A549 (cell line): ENCODE measurements at regions not wholly inside any gene's neighbourhood (a gene's known extent, or its start where the extent isn't known, plus 50 kb on each side); places are given as distances from the start of the nearest gene placed in this dataset.

Source experiments
- ATAC-seq, 2 experiments: fragments of 200-7000 bp in 1 of 2; fragments of >200 bp in 1 of 2; cut with Nextera tagmentation in 1 of 2; cut with Tn5 transposase in 1 of 2; 3 replicates each; pipeline versions ENCODE4 v1.8.0 to v1.9.1; 2018 to 2020; ENCODE audit warnings: mild to moderate bottlenecking in 1 of 2, moderate library complexity in 1 of 2
- CTCF ChIA-PET: fragments of 300-600 bp; sonication (Branson Sonifier 250); formaldehyde crosslinking; extraction: SDS; loops from one replicate; lab custom pipeline; 2021; ENCODE audit warnings: antibody characterized with exemption, inconsistent platforms; lab: Yijun Ruan, JAX
- POLR2A ChIA-PET: fragments of 350-600 bp; formaldehyde crosslinking; extraction: SDS; loops from one replicate; lab custom pipeline; 2021; ENCODE audit warnings: antibody characterized with exemption, inconsistent platforms; lab: Yijun Ruan, JAX
- DNase-seq, 2 experiments: peaks; one replicate each; pipeline versions ENCODE4 v3.0.0 to v3.0.0-alpha.2; 2011 to 2016; ENCODE audit warnings: low read depth in 1 of 2, low spot score in 1 of 2
- FAIRE-seq: peaks from 2 replicates; lab custom pipeline; 2011; peaks lifted over from hg19 to GRCh38; lab: Jason Lieb, UNC
- H3K27ac ChIP-seq, 2 experiments: fragments of >200 bp; sonication (Bioruptor Twin); formaldehyde crosslinking; 3 replicates each; pipeline ENCODE4 v1.5.1; 2016 to 2017
- H3K4me1 ChIP-seq: fragments of >200 bp; sonication (Bioruptor Twin); formaldehyde crosslinking; 3 replicates; pipeline ENCODE4 v1.6.1; 2016
- H3K4me2 ChIP-seq: fragments of >200 bp; sonication (Bioruptor Twin); formaldehyde crosslinking; 3 replicates; pipeline ENCODE4 v1.6.1; 2016
- H3K4me3 ChIP-seq: fragments of >200 bp; sonication (Bioruptor Twin); formaldehyde crosslinking; 3 replicates; pipeline ENCODE4 v1.5.1; 2016
- H3K9me3 ChIP-seq: fragments of >200 bp; sonication (Bioruptor Twin); formaldehyde crosslinking; 3 replicates; pipeline ENCODE4 v1.6.1; 2016
- CBX2 ChIP-seq: fragments of 200-600 bp; sonication (generic); IDR thresholded peaks from 2 replicates; pipeline ENCODE4 v1.6.1; 2016; ENCODE audit warnings: low read depth, mild to moderate bottlenecking, borderline replicate concordance
- EHF ChIP-seq: fragments of 250-450 bp; sonication (Bioruptor Pico); IDR thresholded peaks from 2 replicates; pipeline ENCODE4 v1.5.0; 2020; ENCODE audit warnings: mild to moderate bottlenecking
- EHMT2 ChIP-seq: fragments of 200-600 bp; sonication (generic); IDR thresholded peaks from 2 replicates; pipeline ENCODE4 v1.6.1; 2016; ENCODE audit warnings: antibody characterized with exemption, low read depth, mild to moderate bottlenecking, moderate library complexity
- JUNB ChIP-seq: fragments of >200 bp; sonication (Bioruptor Twin); formaldehyde crosslinking; IDR thresholded peaks from 2 replicates; pipeline ENCODE4 v1.6.1; 2016
- KDM1A ChIP-seq: fragments of 200-600 bp; sonication (generic); IDR thresholded peaks from 2 replicates; pipeline ENCODE4 v1.6.1; 2016; ENCODE audit warnings: low read depth, mild to moderate bottlenecking
- KDM5A ChIP-seq: fragments of 200-600 bp; sonication (generic); IDR thresholded peaks from 2 replicates; pipeline ENCODE4 v1.6.1; 2016; ENCODE audit warnings: antibody characterized with exemption, mild to moderate bottlenecking
- NFE2L2 ChIP-seq: fragments of 150-350 bp; conservative IDR thresholded peaks from 2 replicates; pipeline ENCODE4 v1.6.1; 2014; ENCODE audit warnings: low read length
- NR3C1 ChIP-seq: fragments of >200 bp; sonication (Bioruptor Twin); formaldehyde crosslinking; IDR thresholded peaks from 3 replicates; pipeline ENCODE4 v1.6.1; 2017
- SMC3 ChIP-seq: fragments of >200 bp; sonication (Bioruptor Twin); formaldehyde crosslinking; IDR thresholded peaks from 3 replicates; pipeline ENCODE4 v1.6.1; 2018; ENCODE audit warnings: inconsistent platforms
- TFCP2L1 ChIP-seq: fragments of 250-450 bp; sonication (Bioruptor Pico); IDR thresholded peaks from 2 replicates; pipeline ENCODE4 v1.5.0; 2021; ENCODE audit warnings: mild to moderate bottlenecking
- ZC3H11A ChIP-seq: fragments of 450-650 bp; IDR thresholded peaks from 2 replicates; pipeline ENCODE4 v1.6.1; 2014; ENCODE audit warnings: antibody characterized with exemption, mild to moderate bottlenecking
- ZNF302 ChIP-seq: fragments of 250-450 bp; sonication (Bioruptor Pico); IDR thresholded peaks from 2 replicates; pipeline ENCODE4 v1.9.0; 2021; ENCODE audit warnings: inconsistent platforms, mild to moderate bottlenecking, moderate library complexity
- ZSCAN20 ChIP-seq: fragments of 250-450 bp; sonication (Bioruptor Pico); IDR thresholded peaks from 2 replicates; pipeline ENCODE4 v1.8.0; 2022; ENCODE audit warnings: mild to moderate bottlenecking, moderate library complexity
- WGBS: methylation state at CpG from one replicate; pipeline ENCODE4 v1.1.6; 2017; ENCODE audit errors: missing lambda C conversion rate; 5-methylcytosine and 5-hydroxymethylcytosine counted together
- TF ChIP-seq, protein P1 (sequence below): fragments of 250-450 bp; sonication (Bioruptor Pico); IDR thresholded peaks from 2 replicates; pipeline ENCODE4 v1.5.0; 2021; ENCODE audit warnings: mild to moderate bottlenecking, moderate library complexity, borderline replicate concordance
- TF ChIP-seq, protein P2 (sequence below): fragments of >200 bp; sonication (Bioruptor Twin); formaldehyde crosslinking; IDR thresholded peaks from 3 replicates; pipeline ENCODE4 v1.5.1; 2016
- TF ChIP-seq, protein P3 (sequence below): fragments of 150-350 bp; IDR thresholded peaks from 2 replicates; pipeline ENCODE4 v1.6.1; 2014; ENCODE audit warnings: low read depth, mild to moderate bottlenecking, low read length
- TF ChIP-seq, protein P4 (sequence below): fragments of 450-650 bp; IDR thresholded peaks from 2 replicates; pipeline ENCODE4 v1.6.1; 2014; ENCODE audit warnings: antibody characterized with exemption

DNA sequence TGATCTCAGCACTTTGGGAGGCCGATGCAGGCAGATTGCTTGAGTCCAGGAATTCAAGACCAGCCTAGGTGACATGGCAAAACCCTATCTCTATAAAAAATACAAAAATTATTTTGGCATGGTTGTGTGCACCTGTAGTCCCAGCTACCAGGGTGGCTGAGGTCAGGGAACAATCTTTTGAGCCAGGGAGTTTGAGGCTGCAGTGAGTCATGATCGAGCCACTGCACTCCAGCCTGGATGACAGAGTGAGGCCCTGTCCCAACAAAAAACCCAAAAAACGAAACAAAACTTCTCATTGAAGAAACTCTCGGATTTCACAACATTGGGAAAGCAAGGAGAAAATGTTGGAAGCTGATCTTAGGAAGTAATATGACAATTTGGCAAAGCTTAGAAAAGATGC is 317.3 kb upstream of the MGAT5 start:
- FAIRE-seq = no peak
- Histone ChIP-seq H3K4me3 (no peak overlapping the region), H3K27ac (no peak overlapping the region), H3K4me1 (no peaks in the 10 kb centered on the region), H3K4me2 (no peak overlapping the region), H3K9me3 (no peaks in the 10 kb centered on the region)
- DNase-seq = no peak
- ATAC-seq = no peak
- ChIA-PET POLR2A (no interaction called here), CTCF (no interaction called here)
- TF ChIP-seq KDM5A (no peak), EHMT2 (no peak), TFCP2L1 (CRISPR knock-in tag) (no peak), ZC3H11A (no peak), SMC3 (no peak), KDM1A (no peak)
- TF ChIP-seq, protein P1, sequence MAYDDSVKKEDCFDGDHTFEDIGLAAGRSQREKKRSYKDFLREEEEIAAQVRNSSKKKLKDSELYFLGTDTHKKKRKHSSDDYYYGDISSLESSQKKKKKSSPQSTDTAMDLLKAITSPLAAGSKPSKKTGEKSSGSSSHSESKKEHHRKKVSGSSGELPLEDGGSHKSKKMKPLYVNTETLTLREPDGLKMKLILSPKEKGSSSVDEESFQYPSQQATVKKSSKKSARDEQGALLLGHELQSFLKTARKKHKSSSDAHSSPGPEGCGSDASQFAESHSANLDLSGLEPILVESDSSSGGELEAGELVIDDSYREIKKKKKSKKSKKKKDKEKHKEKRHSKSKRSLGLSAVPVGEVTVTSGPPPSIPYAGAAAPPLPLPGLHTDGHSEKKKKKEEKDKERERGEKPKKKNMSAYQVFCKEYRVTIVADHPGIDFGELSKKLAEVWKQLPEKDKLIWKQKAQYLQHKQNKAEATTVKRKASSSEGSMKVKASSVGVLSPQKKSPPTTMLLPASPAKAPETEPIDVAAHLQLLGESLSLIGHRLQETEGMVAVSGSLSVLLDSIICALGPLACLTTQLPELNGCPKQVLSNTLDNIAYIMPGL = no peak
- TF ChIP-seq, protein P2, sequence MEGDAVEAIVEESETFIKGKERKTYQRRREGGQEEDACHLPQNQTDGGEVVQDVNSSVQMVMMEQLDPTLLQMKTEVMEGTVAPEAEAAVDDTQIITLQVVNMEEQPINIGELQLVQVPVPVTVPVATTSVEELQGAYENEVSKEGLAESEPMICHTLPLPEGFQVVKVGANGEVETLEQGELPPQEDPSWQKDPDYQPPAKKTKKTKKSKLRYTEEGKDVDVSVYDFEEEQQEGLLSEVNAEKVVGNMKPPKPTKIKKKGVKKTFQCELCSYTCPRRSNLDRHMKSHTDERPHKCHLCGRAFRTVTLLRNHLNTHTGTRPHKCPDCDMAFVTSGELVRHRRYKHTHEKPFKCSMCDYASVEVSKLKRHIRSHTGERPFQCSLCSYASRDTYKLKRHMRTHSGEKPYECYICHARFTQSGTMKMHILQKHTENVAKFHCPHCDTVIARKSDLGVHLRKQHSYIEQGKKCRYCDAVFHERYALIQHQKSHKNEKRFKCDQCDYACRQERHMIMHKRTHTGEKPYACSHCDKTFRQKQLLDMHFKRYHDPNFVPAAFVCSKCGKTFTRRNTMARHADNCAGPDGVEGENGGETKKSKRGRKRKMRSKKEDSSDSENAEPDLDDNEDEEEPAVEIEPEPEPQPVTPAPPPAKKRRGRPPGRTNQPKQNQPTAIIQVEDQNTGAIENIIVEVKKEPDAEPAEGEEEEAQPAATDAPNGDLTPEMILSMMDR = no peak
- 15% methylated on average over 4 of the region's 4 CpGs for WGBS

DNA sequence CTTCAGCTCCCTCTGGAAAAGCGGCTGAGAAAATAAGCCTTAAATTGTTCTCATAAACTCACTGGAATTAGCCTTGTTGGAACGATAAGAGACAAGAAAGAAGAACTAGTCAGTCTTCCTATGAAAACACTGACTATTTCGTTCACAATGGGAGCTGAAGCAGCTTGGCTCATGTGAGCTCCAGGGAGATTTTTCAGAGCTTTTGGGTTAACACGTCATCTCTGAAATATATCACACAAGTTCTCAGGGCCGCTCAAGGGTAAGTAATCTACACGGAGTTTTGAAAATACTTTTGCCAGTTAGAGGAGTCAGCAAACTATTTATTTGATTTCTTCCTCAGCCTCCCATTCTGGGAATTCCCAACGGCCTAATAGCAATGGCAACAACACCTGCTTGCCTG is 316.2 kb upstream of the MGAT5 start:
- WGBS = 29% methylated on average over 7 of the region's 7 CpGs
- FAIRE-seq (no peak), DNase-seq (no peak), ATAC-seq (no peak)
- ChIA-PET CTCF (no interaction called here), POLR2A (no interaction called here)
- H3K9me3 ChIP-seq = no peaks in the 10 kb centered on the region
- H3K4me1 ChIP-seq = no peaks in the 10 kb centered on the region
- no peak overlapping the region for H3K27ac ChIP-seq
- no peak overlapping the region for H3K4me3 ChIP-seq
- H3K4me2 ChIP-seq = no peak overlapping the region
- TF ChIP-seq CBX2 (no peak), NR3C1 (no peak), NFE2L2 (no peak), JUNB (no peak)
- TF ChIP-seq, protein P3, sequence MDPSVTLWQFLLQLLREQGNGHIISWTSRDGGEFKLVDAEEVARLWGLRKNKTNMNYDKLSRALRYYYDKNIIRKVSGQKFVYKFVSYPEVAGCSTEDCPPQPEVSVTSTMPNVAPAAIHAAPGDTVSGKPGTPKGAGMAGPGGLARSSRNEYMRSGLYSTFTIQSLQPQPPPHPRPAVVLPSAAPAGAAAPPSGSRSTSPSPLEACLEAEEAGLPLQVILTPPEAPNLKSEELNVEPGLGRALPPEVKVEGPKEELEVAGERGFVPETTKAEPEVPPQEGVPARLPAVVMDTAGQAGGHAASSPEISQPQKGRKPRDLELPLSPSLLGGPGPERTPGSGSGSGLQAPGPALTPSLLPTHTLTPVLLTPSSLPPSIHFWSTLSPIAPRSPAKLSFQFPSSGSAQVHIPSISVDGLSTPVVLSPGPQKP = no peak

DNA sequence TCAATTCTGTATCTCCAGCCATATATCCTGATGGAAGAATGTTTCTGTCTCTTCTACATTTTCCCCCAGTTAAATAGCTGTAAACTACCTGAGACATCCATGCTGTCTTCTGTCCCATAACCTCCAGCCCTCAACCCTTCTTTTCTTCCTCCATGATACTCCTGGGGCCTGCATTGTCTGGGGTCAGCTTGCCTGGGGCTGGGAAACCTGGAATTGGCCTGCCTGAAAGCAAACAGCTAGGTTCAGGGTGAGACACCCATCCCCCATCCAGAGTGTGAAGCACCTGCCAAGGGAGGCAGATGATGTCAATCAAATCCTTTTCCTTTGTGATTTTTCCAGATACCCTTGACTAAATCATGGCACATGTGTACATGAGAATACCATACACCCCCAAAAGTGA is 313.7 kb upstream of the MGAT5 start:
- Histone ChIP-seq H3K27ac (no peak overlapping the region), H3K4me1 (no peaks in the 10 kb centered on the region), H3K9me3 (no peaks in the 10 kb centered on the region), H3K4me3 (no peak overlapping the region), H3K4me2 (no peak overlapping the region)
- FAIRE-seq = no peak
- CTCF ChIA-PET = no interaction called here
- POLR2A ChIA-PET = no interaction called here
- no peak for DNase-seq
- ATAC-seq = no peak
- TF ChIP-seq ZSCAN20 = no peak
- TF ChIP-seq, protein P4, sequence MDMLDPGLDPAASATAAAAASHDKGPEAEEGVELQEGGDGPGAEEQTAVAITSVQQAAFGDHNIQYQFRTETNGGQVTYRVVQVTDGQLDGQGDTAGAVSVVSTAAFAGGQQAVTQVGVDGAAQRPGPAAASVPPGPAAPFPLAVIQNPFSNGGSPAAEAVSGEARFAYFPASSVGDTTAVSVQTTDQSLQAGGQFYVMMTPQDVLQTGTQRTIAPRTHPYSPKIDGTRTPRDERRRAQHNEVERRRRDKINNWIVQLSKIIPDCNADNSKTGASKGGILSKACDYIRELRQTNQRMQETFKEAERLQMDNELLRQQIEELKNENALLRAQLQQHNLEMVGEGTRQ = no peak
- TF ChIP-seq ZNF302 (CRISPR knock-in tag) = no peak
- no peak for TF ChIP-seq EHF (CRISPR knock-in tag)
- no peak for TF ChIP-seq JUNB
